M059J (cell line): ENCODE measurements at regions not wholly inside any gene's neighbourhood (a gene's known extent, or its start where the extent isn't known, plus 50 kb on each side); places are given as distances from the start of the nearest gene placed in this dataset.
"Not testable (repeated sequence)": the region's sequence is repeated elsewhere in the genome, so short reads cannot be mapped to it uniquely, and the experiment has no call there.

ENCODE experiments used
- DNase-seq: peaks from one replicate; pipeline ENCODE4 v3.0.0-alpha.2; 2012; ENCODE audit warnings: low read depth

DNA sequence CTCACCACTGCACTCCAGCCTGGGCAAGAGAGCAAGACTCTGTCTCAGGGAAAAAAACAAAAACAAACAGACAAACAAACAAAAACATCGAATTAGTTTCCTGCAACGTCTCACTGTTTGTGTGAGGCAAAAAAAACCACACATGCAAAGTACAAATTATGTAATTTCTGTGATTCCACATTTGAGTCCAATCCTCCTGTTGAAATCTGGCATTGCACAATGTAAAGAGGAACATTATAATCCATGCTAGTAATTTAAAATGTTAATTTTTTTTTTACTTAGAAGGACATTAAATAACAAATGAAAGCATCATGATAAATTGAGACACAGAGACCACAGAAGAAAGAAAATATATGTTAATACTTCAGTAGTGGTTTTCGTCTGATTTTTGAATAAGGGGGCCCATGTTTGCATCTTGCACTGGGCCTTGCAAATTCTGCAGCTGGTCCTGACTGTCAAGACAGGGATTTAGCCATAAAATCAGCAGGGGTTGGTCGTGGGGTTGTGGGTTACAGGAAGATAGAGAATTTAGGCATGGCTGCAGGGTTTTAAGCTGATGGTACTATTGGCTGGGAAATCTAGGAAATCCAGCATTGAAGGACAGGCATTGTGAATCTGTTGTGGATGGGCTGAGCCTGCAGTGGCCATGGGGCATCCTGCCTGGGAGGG lies 102.6 kb upstream of the ALDH3B2 start:
- no peak for DNase-seq

DNA sequence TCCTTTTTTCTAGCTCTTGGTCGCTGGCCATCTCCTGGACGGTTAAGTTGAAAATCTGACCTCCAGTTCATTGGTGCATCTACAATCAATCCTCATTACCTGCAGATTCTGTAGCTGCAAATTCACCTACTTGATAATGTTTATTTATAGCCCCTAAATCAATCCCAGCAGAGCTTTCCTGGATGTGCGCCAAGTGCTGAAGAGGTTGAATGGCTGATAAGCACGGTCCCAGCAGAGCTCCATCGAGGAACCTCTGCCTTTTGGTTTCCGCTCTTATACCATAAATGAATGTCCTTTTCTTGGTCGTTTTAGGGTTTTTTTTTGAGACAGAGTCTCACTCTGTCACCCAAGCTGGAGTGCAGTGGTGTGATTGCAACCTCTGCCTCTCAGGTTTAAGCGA lies 99.8 kb upstream of the ALDH3B2 start:
- DNase-seq, result not testable (repeated sequence)

DNA sequence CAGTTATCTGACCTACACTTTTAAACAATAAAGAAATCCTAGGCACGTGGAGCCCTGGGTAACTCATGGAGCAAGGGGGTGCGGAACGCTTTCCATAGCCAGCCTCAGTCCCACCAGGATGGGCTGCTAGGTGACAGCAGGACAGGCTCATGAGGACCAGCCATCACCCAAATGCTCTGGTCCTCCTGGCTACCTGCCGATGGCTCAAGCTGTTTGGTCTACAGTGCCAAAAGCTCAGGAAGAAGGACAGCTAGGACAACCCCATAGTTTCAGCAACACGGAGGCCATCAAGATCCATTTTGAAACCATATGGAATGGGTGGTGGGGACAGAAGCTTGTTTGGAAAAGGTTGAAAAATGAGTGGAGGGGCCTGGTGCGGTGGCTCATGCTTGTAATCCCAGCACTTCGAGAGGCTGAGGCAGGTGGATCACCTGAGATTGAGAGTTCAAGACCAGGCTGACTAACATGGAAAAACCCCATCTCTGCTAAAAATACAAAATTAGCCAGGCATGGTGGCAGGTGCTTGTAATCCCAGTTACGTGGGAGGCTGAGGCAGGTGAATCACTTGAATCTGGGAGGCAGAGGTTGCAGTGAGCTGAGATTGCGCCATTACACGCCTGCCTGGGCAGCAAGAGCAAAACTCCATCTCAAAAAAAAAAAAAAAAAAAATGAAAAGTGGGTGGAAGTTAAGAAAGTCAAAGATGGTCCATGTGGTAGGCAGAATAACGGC lies 93.7 kb upstream of the ALDH3B2 start:
- DNase-seq, result not testable (repeated sequence)

DNA sequence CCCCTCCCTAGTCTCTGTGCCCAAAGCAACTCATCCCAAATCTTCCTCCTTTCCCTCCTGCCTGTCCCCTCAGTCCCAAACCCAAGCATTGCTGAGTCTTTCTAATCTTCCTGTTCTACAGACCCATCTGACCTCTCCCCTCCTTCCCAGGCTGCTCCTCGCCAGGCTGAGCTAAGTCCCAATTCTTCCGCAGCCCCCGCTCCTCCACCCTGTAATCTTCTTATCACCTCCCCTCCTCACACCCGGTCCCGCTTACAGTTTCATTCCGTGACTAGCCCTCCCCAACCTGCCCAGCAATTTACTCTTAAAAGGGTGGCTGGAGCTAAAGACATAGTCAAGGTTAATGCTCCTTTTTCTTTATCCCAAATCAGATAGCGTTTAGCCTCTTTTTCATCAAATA lies 86.8 kb upstream of the ALDH3B2 start:
- not testable (repeated sequence) for DNase-seq

DNA sequence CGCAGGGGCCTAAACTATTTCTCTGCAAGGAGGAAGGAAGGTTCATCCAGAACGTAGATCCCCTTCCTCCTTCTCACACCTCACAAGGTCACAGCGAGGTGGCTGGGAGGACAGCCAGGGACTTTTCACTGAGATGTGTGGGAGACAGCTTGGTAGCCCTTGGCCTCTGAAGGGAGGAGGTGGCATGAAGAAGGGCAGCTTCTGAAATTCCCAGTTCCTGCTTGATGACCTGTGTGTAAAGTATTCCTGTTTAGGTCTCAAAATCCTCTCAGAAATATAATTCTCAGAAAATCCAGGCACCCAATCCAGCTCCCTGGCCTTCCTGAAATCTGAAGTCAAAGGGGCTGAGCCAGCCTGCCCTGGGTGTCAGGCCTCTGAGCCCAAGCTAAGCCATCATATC lies 84.9 kb upstream of the ALDH3B2 start:
- DNase-seq, result not testable (repeated sequence)

DNA sequence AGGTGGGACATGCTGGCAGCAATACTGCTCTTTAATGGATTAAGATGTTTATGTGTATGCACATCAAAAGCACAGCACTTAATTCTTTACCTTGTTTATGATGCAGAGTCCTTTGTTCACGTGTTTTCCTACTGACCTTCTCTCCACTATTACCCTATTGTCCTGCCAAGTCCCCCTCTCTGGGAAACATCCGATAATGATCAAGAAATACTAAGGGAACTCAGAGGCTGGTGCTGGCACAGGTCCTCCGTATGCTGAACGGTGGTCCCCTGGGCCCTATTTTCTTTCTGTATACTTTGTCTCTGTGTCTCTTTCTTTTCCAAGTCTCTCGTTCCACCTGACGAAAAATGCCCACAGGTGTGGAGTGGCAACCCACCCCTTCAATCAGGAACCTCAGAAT lies 84.0 kb upstream of the ALDH3B2 start:
- DNase-seq, result not testable (repeated sequence)

DNA sequence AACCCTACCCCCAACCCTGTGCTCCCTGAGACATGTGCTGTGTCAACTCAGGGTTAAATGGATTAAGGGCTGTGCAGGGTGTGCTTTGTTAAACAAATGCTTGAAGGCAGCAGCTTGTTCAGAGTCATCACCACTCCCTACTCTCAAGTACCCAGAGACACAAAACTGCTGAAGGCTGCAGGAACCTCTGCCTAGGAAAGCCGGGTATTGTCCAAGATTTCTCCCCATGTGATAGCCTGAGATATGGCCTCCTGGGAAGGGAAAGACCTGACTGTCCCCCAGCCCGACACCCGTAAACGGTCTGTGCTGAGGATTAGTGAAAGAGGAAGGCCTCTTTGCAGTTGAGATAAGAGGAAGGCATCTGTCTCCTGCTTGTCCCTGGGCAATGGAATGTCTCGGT lies 83.6 kb upstream of the ALDH3B2 start:
- DNase-seq, result not testable (repeated sequence)

DNA sequence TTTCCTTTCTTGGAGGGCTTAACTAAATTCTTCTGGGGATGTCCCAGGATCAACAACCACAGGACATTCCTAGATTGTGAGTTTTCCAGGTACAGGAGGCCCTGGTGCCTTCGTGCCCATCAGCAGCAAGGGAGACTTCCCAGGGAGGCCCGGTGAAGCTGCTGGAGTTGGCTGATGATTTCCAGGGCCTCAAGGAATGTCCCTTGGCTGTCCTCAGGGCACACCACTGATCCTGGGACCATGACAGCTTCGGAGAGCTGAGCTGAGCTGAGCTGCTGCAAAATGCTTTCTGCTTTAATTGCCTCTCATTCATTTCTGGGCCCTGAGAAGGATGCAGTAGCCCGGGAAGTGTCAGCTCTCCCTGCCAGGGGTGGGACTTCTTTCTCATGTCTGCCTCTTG lies 79.4 kb upstream of the ALDH3B2 start:
- not testable (repeated sequence) for DNase-seq

DNA sequence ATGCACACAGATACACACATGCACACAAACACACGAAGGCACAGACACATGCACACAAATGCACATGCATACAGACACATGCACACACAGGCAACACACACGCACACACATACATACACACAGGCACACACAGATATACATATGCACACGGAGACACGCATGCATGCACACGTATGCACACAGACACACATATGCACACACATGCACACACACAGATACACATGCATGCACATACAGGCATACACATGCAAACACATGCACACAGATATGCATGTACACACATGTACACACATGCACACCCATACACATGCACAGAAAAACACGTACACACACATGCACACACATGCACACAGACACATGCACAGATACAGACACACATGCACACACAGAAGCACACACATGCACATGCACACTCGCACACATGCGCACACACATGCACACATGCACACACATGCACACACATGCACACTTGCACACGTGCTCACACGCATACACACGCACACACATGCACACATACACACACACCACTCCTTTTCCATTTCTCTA lies 70.8 kb upstream of the ALDH3B2 start:
- DNase-seq, result no peak

DNA sequence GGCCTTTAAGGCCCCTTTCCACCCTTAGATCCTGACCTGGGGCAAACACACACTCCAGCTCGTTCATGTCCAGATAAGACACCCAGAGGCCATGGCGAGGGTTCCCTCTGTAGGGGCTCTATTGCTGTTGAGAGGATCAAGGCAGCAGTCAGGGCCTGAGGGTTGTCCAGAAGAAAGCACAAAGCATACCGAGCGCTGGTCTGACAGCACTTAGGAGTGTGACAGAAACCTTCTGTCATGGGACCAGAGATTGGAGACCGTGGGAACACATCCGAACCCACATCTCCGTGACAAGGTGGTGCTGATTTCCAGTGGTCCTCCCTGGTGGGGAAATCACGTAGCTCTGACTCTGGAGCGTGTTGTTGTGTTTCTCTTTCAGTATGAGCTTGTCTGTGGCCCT lies 69.8 kb upstream of the ALDH3B2 start:
- not testable (repeated sequence) for DNase-seq

DNA sequence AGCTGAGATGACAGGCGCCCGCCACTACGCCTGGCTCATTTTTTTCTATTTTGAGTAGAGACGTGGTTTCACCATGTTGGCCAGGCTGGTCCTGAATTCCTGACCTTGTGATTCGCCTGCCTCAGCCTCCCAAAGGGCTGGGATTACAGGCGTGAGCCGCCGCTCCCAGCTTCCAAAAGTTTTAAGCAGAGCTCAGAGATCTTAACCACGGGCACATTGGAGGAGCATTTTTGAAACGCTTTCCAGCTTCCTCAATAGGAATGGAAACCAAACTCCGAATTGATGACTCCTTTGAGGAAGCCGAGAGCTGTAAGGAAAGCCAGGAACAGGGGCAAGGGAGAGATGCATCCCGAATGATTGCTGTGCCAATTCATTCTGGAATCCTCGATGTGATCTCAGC lies 63.8 kb upstream of the ALDH3B2 start:
- DNase-seq, result not testable (repeated sequence)

DNA sequence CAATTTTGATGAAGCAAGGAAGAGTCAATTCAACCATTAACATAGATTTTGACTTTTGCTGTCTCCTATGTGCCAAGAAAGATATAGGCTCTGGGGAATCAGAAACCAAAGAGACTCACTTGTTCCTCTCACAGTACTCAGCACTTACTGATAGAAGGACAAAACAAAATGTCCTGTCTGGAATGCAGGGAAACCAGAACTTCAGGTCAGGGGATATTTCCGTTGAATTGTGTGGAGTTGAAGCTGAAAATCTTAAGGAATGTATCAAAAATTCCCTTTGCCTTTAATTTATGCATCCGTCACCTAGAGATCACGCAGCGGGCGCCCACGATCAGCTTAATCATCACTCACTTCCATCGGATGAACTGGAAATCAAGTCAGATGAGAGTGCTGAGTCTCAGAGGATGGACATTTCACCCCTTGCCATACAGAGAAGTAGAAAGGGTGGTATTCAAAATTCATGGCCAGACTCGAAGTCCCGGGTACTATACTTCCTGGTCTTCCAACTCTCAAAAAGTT lies 63.2 kb upstream of the ALDH3B2 start:
- DNase-seq, result not testable (repeated sequence)

DNA sequence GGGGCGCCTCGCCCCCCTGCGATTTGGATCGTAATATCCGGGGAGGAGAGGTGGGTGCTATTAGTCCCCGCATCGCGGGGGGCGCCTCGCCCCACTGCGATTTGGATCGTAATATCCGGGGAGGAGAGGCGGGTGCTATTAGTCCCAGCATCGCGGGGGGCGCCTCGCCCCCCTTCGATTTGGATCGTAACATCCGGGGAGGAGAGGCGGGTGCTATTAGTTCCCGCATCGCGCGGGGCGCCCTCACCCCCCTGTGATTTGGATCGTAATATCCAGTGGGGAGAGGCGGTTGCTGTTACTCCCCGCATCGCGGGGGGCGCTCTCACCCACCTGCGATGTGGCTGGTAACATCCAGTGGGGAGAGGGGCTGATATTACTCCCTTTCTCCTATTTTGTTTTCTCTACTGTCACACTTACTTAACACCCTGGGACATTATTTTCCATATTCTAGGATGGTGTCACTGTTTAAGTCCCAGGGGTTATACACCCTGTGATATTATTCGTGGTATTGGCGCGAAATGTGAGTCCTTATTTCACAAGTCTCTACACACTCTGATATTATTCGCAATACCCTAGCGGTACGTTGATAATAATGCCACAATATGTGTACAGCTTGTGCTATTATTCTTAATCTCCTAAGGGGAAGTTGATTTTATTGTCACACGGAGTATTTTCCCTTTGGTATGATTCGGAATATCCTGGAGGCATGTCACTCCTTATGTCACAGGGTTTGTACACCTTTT lies 57.8 kb upstream of the ALDH3B2 start:
- DNase-seq, result no peak

DNA sequence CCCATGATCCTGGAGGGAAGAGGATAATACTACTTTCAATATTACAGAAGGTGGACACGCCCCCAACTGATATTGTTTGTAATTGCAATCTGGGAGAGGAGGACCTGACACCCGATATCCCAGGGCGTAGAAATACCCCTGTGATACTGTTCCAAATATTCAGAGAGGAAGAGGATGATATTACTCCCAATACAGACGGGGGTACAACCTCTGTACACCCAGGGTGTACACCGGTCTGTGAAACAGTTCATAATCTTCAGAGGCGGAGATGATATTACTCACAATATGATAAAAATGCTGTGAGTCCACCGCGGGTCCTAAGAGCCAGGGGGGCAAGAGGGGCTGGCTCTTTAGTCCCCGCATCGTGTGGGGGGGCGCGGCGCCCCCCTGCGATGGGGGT lies 57.2 kb upstream of the ALDH3B2 start:
- peak; percentile 2 for DNase-seq

DNA sequence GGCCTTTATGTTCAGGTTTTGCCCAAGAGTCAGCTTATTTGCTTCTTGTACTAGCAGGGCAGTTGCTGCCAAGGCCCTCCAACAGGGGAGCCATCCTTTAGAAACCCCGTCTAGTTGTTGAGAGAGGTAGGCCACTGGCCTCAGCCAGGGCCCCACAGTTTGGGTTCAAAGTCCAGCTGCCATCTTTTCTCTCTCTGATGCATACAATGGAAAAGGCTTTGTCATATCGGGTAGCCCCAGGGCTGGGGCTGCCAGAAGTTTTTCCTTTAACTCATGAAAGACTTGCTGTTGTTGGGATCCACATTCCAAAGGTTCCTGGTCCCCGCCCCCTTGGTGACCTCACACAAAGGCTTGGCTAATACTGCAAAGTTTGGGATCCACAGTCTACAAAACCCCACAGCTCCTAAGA lies 53.7 kb upstream of the ALDH3B2 start:
- peak; percentile 16 for DNase-seq

DNA sequence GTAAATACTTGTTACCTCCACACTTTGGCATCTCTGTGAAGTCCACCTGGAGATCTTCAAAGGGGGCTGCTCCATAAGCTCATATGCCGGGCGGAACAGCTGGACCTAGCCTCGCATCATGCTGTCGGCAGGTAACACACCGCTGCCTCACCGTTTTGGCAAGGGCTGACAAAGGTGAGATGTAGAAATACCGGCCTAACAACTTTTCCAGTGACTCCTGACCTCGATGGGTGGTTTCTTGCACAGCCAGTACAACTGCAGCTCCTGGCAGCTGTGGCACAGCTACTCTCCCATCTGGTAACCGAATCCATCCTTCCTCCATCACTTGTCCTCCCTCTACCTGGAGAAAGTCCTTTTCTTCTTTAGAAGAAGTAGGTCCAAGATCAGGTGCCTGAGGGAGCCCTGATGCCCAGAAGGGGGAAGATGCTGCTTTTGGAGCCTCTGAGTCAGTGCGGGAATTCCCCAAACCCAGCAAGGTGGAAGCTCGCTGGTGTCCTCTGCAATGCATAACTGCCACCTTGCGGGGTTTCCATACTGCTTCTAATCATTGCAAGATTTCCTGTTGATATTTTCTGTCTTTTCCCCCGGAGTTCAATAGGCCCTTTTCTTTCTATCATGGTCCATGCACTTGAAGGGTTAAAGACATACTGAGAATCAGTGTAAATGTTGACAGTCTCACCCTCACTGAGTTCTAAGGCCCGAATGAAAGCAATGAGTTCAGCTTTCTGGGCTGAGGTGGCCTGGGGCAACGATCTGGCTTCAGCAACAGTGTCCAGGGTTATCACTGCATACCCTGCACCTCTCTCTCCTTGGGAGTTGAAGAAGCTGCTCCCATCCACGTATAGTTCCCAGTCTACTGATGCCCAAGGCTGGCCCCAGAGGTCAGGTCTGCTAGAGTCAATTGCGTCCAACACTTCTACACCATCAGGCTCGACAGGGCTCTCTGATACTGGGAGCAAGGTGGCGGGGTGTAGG lies 52.9 kb upstream of the ALDH3B2 start:
- not testable (repeated sequence) for DNase-seq
